IMR-90 (cell line): ENCODE measurements at regions not wholly inside any gene's neighbourhood (a gene's known extent, or its start where the extent isn't known, plus 50 kb on each side); places are given as distances from the start of the nearest gene placed in this dataset.

Source experiments
- ATAC-seq: fragments of 200-7000 bp; cut with Tn5 transposase; 2 replicates; pipeline ENCODE4 v1.9.1; 2020; ENCODE audit warnings: low read depth, mild to moderate bottlenecking, moderate library complexity
- BruUV-seq: library from RNA; stranded (reverse); fragments of 400-500 nt; replicated peaks from 2 replicates; lab custom pipeline; 2021; lab: Mats Ljungman, UMichigan
- CTCF ChIA-PET: fragments of 300-600 bp; formaldehyde crosslinking; extraction: SDS; loops from one replicate; lab custom pipeline; 2021; ENCODE audit warnings: antibody characterized with exemption; lab: Yijun Ruan, JAX
- POLR2A ChIA-PET: fragments of 300-600 bp; sonication (Branson Sonifier 250); formaldehyde crosslinking; loops from one replicate; lab custom pipeline; 2022; ENCODE audit warnings: antibody characterized with exemption; ENCODE audit not compliant: unreplicated experiment; lab: Charles Lee
- DNase-seq: peaks from one replicate; pipeline ENCODE4 v3.0.0; 2013
- H2AFZ ChIP-seq: replicated peaks from 2 replicates; pipeline ENCODE3; 2013; ENCODE audit warnings: low read length, mild to moderate bottlenecking; ENCODE audit not compliant: poor library complexity
- H2AK5ac ChIP-seq: 2 replicates; pipeline ENCODE4 v1.6.1; 2013; ENCODE audit warnings: low read depth, low read length, inconsistent platforms
- H2AK9ac ChIP-seq: replicated peaks from 2 replicates; pipeline ENCODE3; 2013; ENCODE audit warnings: mild to moderate bottlenecking, low read depth, low read length, moderate library complexity; ENCODE audit not compliant: poor library complexity
- H2BK120ac ChIP-seq: 2 replicates; pipeline ENCODE4 v1.6.1; 2013; ENCODE audit warnings: low read depth, low read length, inconsistent platforms
- H2BK15ac ChIP-seq: 3 replicates; pipeline ENCODE4 v1.6.1; 2013; ENCODE audit warnings: low read depth, low read length, inconsistent platforms
- H2BK20ac ChIP-seq: 2 replicates; pipeline ENCODE4 v1.6.1; 2013; ENCODE audit warnings: low read depth, mild to moderate bottlenecking, inconsistent platforms, low read length, moderate library complexity
- H2BK5ac ChIP-seq: 2 replicates; pipeline ENCODE4 v1.6.1; 2013; ENCODE audit warnings: mild to moderate bottlenecking, low read depth, low read length, inconsistent platforms; ENCODE audit not compliant: poor library complexity, severe bottlenecking
- H3K14ac ChIP-seq: replicated peaks from 2 replicates; pipeline ENCODE4 v1.6.1; 2013; ENCODE audit warnings: low read depth, low read length, inconsistent platforms
- H3K18ac ChIP-seq: 2 replicates; pipeline ENCODE4 v1.6.1; 2013; ENCODE audit warnings: low read depth, low read length, control low read depth
- H3K23ac ChIP-seq: 2 replicates; pipeline ENCODE4 v1.6.1; 2013; ENCODE audit warnings: low read depth, low read length, inconsistent platforms
- H3K27ac ChIP-seq: 2 replicates; pipeline ENCODE4 v1.5.1; 2013; ENCODE audit warnings: mild to moderate bottlenecking, control low read depth, low read length; ENCODE audit not compliant: insufficient read depth
- H3K27me3 ChIP-seq: 2 replicates; pipeline ENCODE4 v1.6.1; 2013; ENCODE audit warnings: low read length; ENCODE audit not compliant: control insufficient read depth, insufficient read depth
- H3K36me3 ChIP-seq: 2 replicates; pipeline ENCODE4 v1.6.1; 2013; ENCODE audit warnings: low read length, mixed read lengths; ENCODE audit not compliant: control insufficient read depth, insufficient read depth
- H3K4ac ChIP-seq: 2 replicates; pipeline ENCODE4 v1.6.1; 2013; ENCODE audit warnings: low read depth, low read length, inconsistent platforms
- H3K4me1 ChIP-seq: 2 replicates; pipeline ENCODE4 v1.6.1; 2013; ENCODE audit warnings: low read length, mixed read lengths; ENCODE audit not compliant: control insufficient read depth, insufficient read depth
- H3K4me2 ChIP-seq: 2 replicates; pipeline ENCODE4 v1.6.1; 2013; ENCODE audit warnings: low read depth, mild to moderate bottlenecking, control low read depth, low read length, moderate library complexity
- H3K4me3 ChIP-seq: 2 replicates; pipeline ENCODE4 v1.5.1; 2013; ENCODE audit warnings: low read depth, mild to moderate bottlenecking, control low read depth, low read length, moderate library complexity; ENCODE audit not compliant: insufficient read depth
- H3K56ac ChIP-seq: 2 replicates; pipeline ENCODE4 v1.6.1; 2013; ENCODE audit warnings: low read length, inconsistent platforms; ENCODE audit not compliant: insufficient read depth; ENCODE audit errors: extremely low read depth
- H3K79me1 ChIP-seq, 2 experiments: 2 replicates each; pipeline ENCODE4 v1.6.1; 2013; ENCODE audit warnings: low read length in 2 of 2, inconsistent platforms in 1 of 2, low read depth in 1 of 2
- H3K9ac ChIP-seq: 2 replicates; pipeline ENCODE4 v1.6.1; 2013; ENCODE audit warnings: low read depth, low read length, control low read depth
- H3K9me1 ChIP-seq: 2 replicates; pipeline ENCODE4 v1.6.1; 2013; ENCODE audit warnings: low read length, inconsistent platforms; ENCODE audit not compliant: insufficient read depth
- H3K9me3 ChIP-seq: 2 replicates; pipeline ENCODE4 v1.6.1; 2013; ENCODE audit warnings: low read length; ENCODE audit not compliant: control insufficient read depth, insufficient read depth
- H4K20me1 ChIP-seq: 2 replicates; pipeline ENCODE4 v1.6.1; 2013; ENCODE audit warnings: low read length, inconsistent platforms; ENCODE audit not compliant: insufficient read depth
- H4K5ac ChIP-seq: 2 replicates; pipeline ENCODE4 v1.6.1; 2013; ENCODE audit warnings: mild to moderate bottlenecking, low read depth, low read length, control low read depth
- H4K8ac ChIP-seq, 2 experiments: 2 replicates each; pipeline ENCODE4 v1.6.1; 2013; ENCODE audit warnings: low read depth in 2 of 2, low read length in 2 of 2, control low read depth in 1 of 2, inconsistent platforms in 1 of 2
- H4K91ac ChIP-seq: 2 replicates; pipeline ENCODE4 v1.6.1; 2013; ENCODE audit warnings: low read depth, low read length, inconsistent platforms; ENCODE audit not compliant: insufficient read depth
- BHLHE40 ChIP-seq: fragments of 150-350 bp; IDR thresholded peaks from 2 replicates; pipeline ENCODE4 v1.6.1; 2016; ENCODE audit warnings: mild to moderate bottlenecking, low read depth, low read length
- CHD1 ChIP-seq: IDR thresholded peaks from 2 replicates; pipeline ENCODE4 v1.6.1; 2012; ENCODE audit warnings: low read depth, low read length, improper control_type of control experiment
- FOS ChIP-seq: fragments of 150-350 bp; IDR thresholded peaks from 2 replicates; pipeline ENCODE4 v1.6.1; 2016; ENCODE audit warnings: low read depth, low read length
- MAFK ChIP-seq: IDR thresholded peaks from 2 replicates; pipeline ENCODE4 v1.6.1; 2012; ENCODE audit warnings: low read depth, low read length, improper control_type of control experiment
- NFE2L2 ChIP-seq: fragments of 150-350 bp; IDR thresholded peaks from 2 replicates; pipeline ENCODE4 v1.6.1; 2016; ENCODE audit warnings: low read depth, mild to moderate bottlenecking, low read length
- POLR2A ChIP-seq: IDR thresholded peaks from 2 replicates; pipeline ENCODE4 v1.6.1; 2012; ENCODE audit warnings: mild to moderate bottlenecking, low read depth, low read length
- RFX5 ChIP-seq: IDR thresholded peaks from 2 replicates; pipeline ENCODE4 v1.8.0; 2012; ENCODE audit warnings: low read depth, mild to moderate bottlenecking, low read length, moderate library complexity
- SMC3 ChIP-seq: fragments of 150-350 bp; IDR thresholded peaks from 2 replicates; pipeline ENCODE4 v1.6.1; 2016; ENCODE audit warnings: low read depth, mild to moderate bottlenecking, antibody characterized with exemption, low read length, moderate library complexity
- WGBS, 2 experiments: methylation state at CpG; one replicate each; pipeline versions ENCODE4 v1.1.5 to v1.1.7; 2013; ENCODE audit warnings: missing lambda C conversion rate in 2 of 2; ENCODE audit not compliant: insufficient read length in 1 of 2; ENCODE audit errors: extremely low coverage in 2 of 2; 5-methylcytosine and 5-hydroxymethylcytosine counted together
- dilution Hi-C: fragments of 300-500 bp; cut with HindIII; formaldehyde crosslinking; loops from one replicate; pipeline ENCODE4 v1.14.3; 2018; ENCODE audit warnings: low sequenced_read_pairs; ENCODE audit not compliant: unreplicated experiment
- in situ Hi-C: fragments of 300-500 bp; cut with MboI; formaldehyde crosslinking; loops from 3 replicates; pipeline ENCODE4 v1.14.3; 2019; ENCODE audit warnings: low sequenced_read_pairs, inconsistent platforms, mixed read lengths
- intact Hi-C: fragments of 100-400 bp; cut with micrococcal nuclease; formaldehyde crosslinking; loops from 2 replicates; pipeline ENCODE4 v1.10.0; 2022
- TF ChIP-seq, protein P1 (sequence below): fragments of 150-350 bp; IDR thresholded peaks from 2 replicates; pipeline ENCODE4 v1.6.1; 2017; ENCODE audit warnings: mild to moderate bottlenecking, antibody characterized with exemption, low read length, low read depth
- TF ChIP-seq, protein P2 (sequence below): conservative IDR thresholded peaks from 2 replicates; pipeline ENCODE4 v1.5.1; 2012; ENCODE audit warnings: mild to moderate bottlenecking, low read depth, low read length, improper control_type of control experiment

DNA sequence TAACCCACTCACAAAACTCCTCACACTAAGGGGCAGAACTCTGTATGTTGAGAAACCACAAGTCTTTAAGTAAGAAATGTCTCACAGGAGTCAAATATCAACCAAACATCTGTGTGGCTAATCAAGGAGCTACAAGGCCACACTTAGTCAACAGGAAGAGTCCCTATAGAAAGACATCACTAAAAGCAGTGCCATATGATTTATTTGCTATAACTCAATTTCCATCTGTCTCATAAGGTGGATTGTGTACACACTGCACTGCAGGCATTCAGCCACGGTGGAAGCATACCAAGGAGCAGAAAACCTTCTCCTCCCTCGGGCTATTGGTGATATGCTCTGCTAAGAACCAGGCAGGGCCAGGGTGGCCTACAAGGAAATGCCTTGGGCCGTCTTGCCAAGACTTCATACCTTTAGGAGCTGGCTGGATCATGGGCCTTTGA is 197.6 kb upstream of the CFAP20DC start:
- Histone ChIP-seq H2BK20ac (peak overlapping the region; percentile 57), H4K20me1 (no peaks in the 10 kb centered on the region), H2AFZ (no peak overlapping the region), H3K27me3 (no peaks in the 10 kb centered on the region), H3K79me1 (no peaks in the 10 kb centered on the region), H2BK120ac (peak overlapping the region; percentile 48), H3K36me3 (no peaks in the 10 kb centered on the region), H3K18ac (peak overlapping the region; percentile 2; the same call in 1 of the 2 replicates), H3K9ac (no peak overlapping the region), H4K91ac (peak overlapping the region; percentile 70), H3K4me2 (no peak overlapping the region), H3K4me1 (peaks cover 17% of the 10 kb centered on the region), H3K14ac (peak overlapping the region; percentile 2), H2BK15ac (peak overlapping the region; percentile 4; the same call in 2 of the 3 replicates), H4K8ac (peak overlapping the region; percentile 15 to 53; a peak in 2 of 4 replicates), H2AK5ac (peak overlapping the region; percentile 56), H4K5ac (peak overlapping the region; percentile 10; the same call in 1 of the 2 replicates), H3K56ac (no peak overlapping the region), H3K9me3 (no peaks in the 10 kb centered on the region), H3K4me3 (no peak overlapping the region), H2BK5ac (peak overlapping the region; percentile 92), H3K23ac (no peak overlapping the region), H3K9me1 (peaks cover 15% of the 10 kb centered on the region), H3K27ac (no peak overlapping the region), H2AK9ac (no peak overlapping the region), H3K4ac (peak overlapping the region; percentile 33)
- DNase-seq (peak; percentile 52), ATAC-seq (no peak)
- BruUV-seq, result no TSS peak
- in situ Hi-C loops (no loop called here), dilution Hi-C loops (no loop called here), intact Hi-C loops (loop anchor here (10.0 kb wide), 1 partner anchor 177 kb away; no protein-coding TSS in a partner anchor)
- no CpG with 5 or more reads among the region's 3 CpGs for WGBS, 2 experiments
- POLR2A ChIA-PET, result no interaction called here
- CTCF ChIA-PET, result interaction anchor here (1.1 kb wide), 1 partner anchor 12 kb away, joined by 3 read pairs; no protein-coding TSS in a partner anchor
- TF ChIP-seq CHD1 (no peak), NFE2L2 (no peak), FOS (no peak), SMC3 (no peak), RFX5 (no peak), POLR2A (no peak), MAFK (no peak), BHLHE40 (no peak)
- TF ChIP-seq, protein P1, sequence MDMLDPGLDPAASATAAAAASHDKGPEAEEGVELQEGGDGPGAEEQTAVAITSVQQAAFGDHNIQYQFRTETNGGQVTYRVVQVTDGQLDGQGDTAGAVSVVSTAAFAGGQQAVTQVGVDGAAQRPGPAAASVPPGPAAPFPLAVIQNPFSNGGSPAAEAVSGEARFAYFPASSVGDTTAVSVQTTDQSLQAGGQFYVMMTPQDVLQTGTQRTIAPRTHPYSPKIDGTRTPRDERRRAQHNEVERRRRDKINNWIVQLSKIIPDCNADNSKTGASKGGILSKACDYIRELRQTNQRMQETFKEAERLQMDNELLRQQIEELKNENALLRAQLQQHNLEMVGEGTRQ, result no peak
- TF ChIP-seq, protein P2, sequence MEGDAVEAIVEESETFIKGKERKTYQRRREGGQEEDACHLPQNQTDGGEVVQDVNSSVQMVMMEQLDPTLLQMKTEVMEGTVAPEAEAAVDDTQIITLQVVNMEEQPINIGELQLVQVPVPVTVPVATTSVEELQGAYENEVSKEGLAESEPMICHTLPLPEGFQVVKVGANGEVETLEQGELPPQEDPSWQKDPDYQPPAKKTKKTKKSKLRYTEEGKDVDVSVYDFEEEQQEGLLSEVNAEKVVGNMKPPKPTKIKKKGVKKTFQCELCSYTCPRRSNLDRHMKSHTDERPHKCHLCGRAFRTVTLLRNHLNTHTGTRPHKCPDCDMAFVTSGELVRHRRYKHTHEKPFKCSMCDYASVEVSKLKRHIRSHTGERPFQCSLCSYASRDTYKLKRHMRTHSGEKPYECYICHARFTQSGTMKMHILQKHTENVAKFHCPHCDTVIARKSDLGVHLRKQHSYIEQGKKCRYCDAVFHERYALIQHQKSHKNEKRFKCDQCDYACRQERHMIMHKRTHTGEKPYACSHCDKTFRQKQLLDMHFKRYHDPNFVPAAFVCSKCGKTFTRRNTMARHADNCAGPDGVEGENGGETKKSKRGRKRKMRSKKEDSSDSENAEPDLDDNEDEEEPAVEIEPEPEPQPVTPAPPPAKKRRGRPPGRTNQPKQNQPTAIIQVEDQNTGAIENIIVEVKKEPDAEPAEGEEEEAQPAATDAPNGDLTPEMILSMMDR, result no peak
